ENCODE measurements at regions not wholly inside any gene's neighbourhood (a gene's known extent, or its start where the extent isn't known, plus 50 kb on each side); places are given as distances from the start of the nearest gene placed in this dataset.

DNA sequence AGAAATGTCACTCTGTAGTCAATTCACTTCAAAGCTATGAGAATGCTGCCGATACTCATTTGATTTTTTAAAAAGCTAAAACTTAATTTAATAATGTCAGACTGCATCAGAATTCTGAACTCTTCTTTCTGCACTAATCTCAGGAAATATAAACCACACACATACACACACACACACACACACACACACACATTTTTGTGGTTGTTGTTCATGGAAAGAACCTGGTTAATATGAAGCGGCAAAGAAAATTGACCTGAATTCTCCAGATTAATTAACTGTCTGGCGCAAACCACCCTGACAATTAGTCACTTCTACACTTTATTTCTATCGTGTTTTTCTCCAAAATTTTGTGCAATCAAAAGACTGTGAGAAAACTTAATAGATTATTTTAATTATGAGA, 740.5 kb downstream of the TLE1 start:
- in situ Hi-C loops (cut with HindIII; ENCODE audit: low pct_unique_long_range_greater_than_20kb, low sequenced_read_pairs), result no loop called here
- H3K27ac ChIP-seq (ENCODE audit: low read length), result no peak overlapping the region
- H3K27me3 ChIP-seq (ENCODE audit: control insufficient read depth, insufficient read depth, low read length), result no peaks in the 10 kb centered on the region
- no peak overlapping the region for H3K4me3 ChIP-seq (ENCODE audit: low read depth in 2 of 2, low read length in 2 of 2)
- POLR2A ChIA-PET, result no interaction called here
- TF ChIP-seq, protein P1, sequence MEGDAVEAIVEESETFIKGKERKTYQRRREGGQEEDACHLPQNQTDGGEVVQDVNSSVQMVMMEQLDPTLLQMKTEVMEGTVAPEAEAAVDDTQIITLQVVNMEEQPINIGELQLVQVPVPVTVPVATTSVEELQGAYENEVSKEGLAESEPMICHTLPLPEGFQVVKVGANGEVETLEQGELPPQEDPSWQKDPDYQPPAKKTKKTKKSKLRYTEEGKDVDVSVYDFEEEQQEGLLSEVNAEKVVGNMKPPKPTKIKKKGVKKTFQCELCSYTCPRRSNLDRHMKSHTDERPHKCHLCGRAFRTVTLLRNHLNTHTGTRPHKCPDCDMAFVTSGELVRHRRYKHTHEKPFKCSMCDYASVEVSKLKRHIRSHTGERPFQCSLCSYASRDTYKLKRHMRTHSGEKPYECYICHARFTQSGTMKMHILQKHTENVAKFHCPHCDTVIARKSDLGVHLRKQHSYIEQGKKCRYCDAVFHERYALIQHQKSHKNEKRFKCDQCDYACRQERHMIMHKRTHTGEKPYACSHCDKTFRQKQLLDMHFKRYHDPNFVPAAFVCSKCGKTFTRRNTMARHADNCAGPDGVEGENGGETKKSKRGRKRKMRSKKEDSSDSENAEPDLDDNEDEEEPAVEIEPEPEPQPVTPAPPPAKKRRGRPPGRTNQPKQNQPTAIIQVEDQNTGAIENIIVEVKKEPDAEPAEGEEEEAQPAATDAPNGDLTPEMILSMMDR (IDR thresholded peaks at IDR 0.05), result no peak
- TF ChIP-seq POLR2AphosphoS5 (IDR thresholded peaks at IDR 0.05; ENCODE audit: low read depth, low read length) (no peak), TCF7L2 (IDR thresholded peaks at IDR 0.05; ENCODE audit: low read depth, low read length) (no peak), SIN3A (IDR thresholded peaks at IDR 0.05; ENCODE audit: borderline replicate concordance, insufficient read depth, low read depth, low read length) (no peak)
- TF ChIP-seq, protein P2, sequence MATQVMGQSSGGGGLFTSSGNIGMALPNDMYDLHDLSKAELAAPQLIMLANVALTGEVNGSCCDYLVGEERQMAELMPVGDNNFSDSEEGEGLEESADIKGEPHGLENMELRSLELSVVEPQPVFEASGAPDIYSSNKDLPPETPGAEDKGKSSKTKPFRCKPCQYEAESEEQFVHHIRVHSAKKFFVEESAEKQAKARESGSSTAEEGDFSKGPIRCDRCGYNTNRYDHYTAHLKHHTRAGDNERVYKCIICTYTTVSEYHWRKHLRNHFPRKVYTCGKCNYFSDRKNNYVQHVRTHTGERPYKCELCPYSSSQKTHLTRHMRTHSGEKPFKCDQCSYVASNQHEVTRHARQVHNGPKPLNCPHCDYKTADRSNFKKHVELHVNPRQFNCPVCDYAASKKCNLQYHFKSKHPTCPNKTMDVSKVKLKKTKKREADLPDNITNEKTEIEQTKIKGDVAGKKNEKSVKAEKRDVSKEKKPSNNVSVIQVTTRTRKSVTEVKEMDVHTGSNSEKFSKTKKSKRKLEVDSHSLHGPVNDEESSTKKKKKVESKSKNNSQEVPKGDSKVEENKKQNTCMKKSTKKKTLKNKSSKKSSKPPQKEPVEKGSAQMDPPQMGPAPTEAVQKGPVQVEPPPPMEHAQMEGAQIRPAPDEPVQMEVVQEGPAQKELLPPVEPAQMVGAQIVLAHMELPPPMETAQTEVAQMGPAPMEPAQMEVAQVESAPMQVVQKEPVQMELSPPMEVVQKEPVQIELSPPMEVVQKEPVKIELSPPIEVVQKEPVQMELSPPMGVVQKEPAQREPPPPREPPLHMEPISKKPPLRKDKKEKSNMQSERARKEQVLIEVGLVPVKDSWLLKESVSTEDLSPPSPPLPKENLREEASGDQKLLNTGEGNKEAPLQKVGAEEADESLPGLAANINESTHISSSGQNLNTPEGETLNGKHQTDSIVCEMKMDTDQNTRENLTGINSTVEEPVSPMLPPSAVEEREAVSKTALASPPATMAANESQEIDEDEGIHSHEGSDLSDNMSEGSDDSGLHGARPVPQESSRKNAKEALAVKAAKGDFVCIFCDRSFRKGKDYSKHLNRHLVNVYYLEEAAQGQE (IDR thresholded peaks at IDR 0.05; ENCODE audit: insufficient read depth in 1 of 2, low read depth in 2 of 2, low read length in 1 of 2), result no peak
- no peaks in the 10 kb centered on the region for H3K36me3 ChIP-seq (ENCODE audit: control insufficient read depth, insufficient read depth, low read length)
- ATAC-seq (no peak), DNase-seq (ENCODE audit: low read depth, low spot score) (no peak)
- intact Hi-C loops (cut with micrococcal nuclease; ENCODE audit: unreplicated experiment), result no loop called here
- no TSS peak for BruUV-seq (replicated peaks)
- CTCF ChIA-PET, result no interaction called here
- no peaks in the 10 kb centered on the region for H3K4me1 ChIP-seq (ENCODE audit: control insufficient read depth, insufficient read depth, low read length)
- H3K9me3 ChIP-seq (ENCODE audit: control insufficient read depth, insufficient read depth, low read depth, low read length), result no peaks in the 10 kb centered on the region

DNA sequence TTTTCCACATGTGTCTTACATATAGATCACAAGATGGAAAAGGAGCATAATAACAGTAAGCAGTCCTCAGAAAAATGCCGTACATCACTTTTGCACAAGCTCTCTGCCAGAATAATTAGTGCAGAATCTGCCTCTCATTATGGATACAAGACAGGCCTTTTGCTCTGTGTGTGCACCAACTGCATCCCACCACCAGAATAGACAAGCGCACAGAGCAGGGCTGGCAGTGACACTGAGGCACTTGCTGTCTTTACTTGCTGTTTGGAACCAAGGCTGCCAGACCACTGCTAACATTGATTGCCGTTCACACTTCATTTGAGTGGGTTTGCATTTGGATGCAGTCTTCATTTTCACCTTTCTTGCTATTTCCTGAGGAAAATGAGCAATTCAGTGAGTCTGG, 741.3 kb downstream of the TLE1 start:
- ChIA-PET CTCF (no interaction called here), POLR2A (no interaction called here)
- Histone ChIP-seq H3K9me3 (ENCODE audit: control insufficient read depth, insufficient read depth, low read depth, low read length) (no peaks in the 10 kb centered on the region), H3K27me3 (ENCODE audit: control insufficient read depth, insufficient read depth, low read length) (no peaks in the 10 kb centered on the region), H3K4me1 (ENCODE audit: control insufficient read depth, insufficient read depth, low read length) (no peaks in the 10 kb centered on the region), H3K27ac (ENCODE audit: low read length) (no peak overlapping the region), H3K4me3 (ENCODE audit: low read depth in 2 of 2, low read length in 2 of 2) (no peak overlapping the region), H3K36me3 (ENCODE audit: control insufficient read depth, insufficient read depth, low read length) (no peaks in the 10 kb centered on the region)
- intact Hi-C loops (cut with micrococcal nuclease; ENCODE audit: unreplicated experiment), result no loop called here
- in situ Hi-C loops (cut with HindIII; ENCODE audit: low pct_unique_long_range_greater_than_20kb, low sequenced_read_pairs), result no loop called here
- ATAC-seq (no peak), DNase-seq (ENCODE audit: low read depth, low spot score) (no peak)
- TF ChIP-seq POLR2AphosphoS5 (IDR thresholded peaks at IDR 0.05; ENCODE audit: low read depth, low read length), result no peak
- TF ChIP-seq, protein P1 (IDR thresholded peaks at IDR 0.05), result no peak
- no peak for TF ChIP-seq TCF7L2 (IDR thresholded peaks at IDR 0.05; ENCODE audit: low read depth, low read length)
- TF ChIP-seq SIN3A (IDR thresholded peaks at IDR 0.05; ENCODE audit: borderline replicate concordance, insufficient read depth, low read depth, low read length), result no peak
- TF ChIP-seq, protein P2 (IDR thresholded peaks at IDR 0.05; ENCODE audit: insufficient read depth in 1 of 2, low read depth in 2 of 2, low read length in 1 of 2), result no peak
- no TSS peak for BruUV-seq (replicated peaks)

Measured in Panc1 (cell line).